HepG2 (cell line): ENCODE measurements at regions not wholly inside any gene's neighbourhood (a gene's known extent, or its start where the extent isn't known, plus 50 kb on each side); places are given as distances from the start of the nearest gene placed in this dataset.
A peak's percentile ranks its signal among the peaks of the same experiment; 100 is the strongest.

Experiments used
- ATAC-seq: fragments of 200-7000 bp; cut with Tn5 transposase; 3 replicates; pipeline ENCODE4 v1.9.1; 2020; ENCODE audit warnings: mild to moderate bottlenecking, moderate library complexity
- BruUV-seq: library from RNA; stranded (reverse); fragments of 400-500 nt; replicated peaks from 2 replicates; lab custom pipeline; 2021; lab: Mats Ljungman, UMichigan
- CTCF ChIA-PET: fragments of 300-600 bp; formaldehyde crosslinking; extraction: SDS; loops from one replicate; lab custom pipeline; 2021; ENCODE audit warnings: low total read pairs, inconsistent platforms, low intra/inter-chr PET ratio; lab: Yijun Ruan, JAX
- POLR2A ChIA-PET: fragments of 350-600 bp; sonication (Branson Sonifier 250); formaldehyde crosslinking; loops from one replicate; lab custom pipeline; 2020; ENCODE audit warnings: antibody characterized with exemption, inconsistent platforms; lab: Yijun Ruan, JAX
- DNase-seq: peaks from one replicate; pipeline ENCODE4 v3.0.0-alpha.2; 2015; ENCODE audit warnings: low spot score
- FAIRE-seq: peaks from 3 replicates; lab custom pipeline; 2011; peaks lifted over from hg19 to GRCh38; lab: Jason Lieb, UNC
- H2AFZ ChIP-seq: one replicate; pipeline ENCODE4 v1.6.1; 2011; ENCODE audit warnings: low read length, inconsistent platforms
- H3K27ac ChIP-seq: fragments of 300-600 bp; 3 replicates; pipeline ENCODE4 v1.8.0; 2011; ENCODE audit warnings: mixed run types, mild to moderate bottlenecking, mixed read lengths, low read length, inconsistent platforms; ENCODE audit not compliant: insufficient read depth; ENCODE audit errors: extremely low read length
- H3K27me3 ChIP-seq, 2 experiments: fragments of 200-600 bp in 1 of 2; 2 replicates in 1 of 2; 3 replicates in 1 of 2; pipeline versions ENCODE4 v1.6.0 to v1.8.0; 2011; ENCODE audit warnings: low read length in 2 of 2, mild to moderate bottlenecking in 2 of 2, moderate library complexity in 2 of 2, inconsistent platforms in 1 of 2; ENCODE audit not compliant: insufficient read depth in 2 of 2, control insufficient read depth in 1 of 2
- H3K36me3 ChIP-seq, 2 experiments: fragments of 200-600 bp in 1 of 2; replicated peaks in 1 of 2; 2 replicates in 1 of 2; 3 replicates in 1 of 2; pipeline versions ENCODE4 v1.5.1 to v1.8.0; 2011; ENCODE audit warnings: low read length in 2 of 2, inconsistent platforms in 1 of 2; ENCODE audit not compliant: insufficient read depth in 2 of 2, control insufficient read depth in 1 of 2
- H3K4me1 ChIP-seq: 2 replicates; pipeline ENCODE4 v1.5.1; 2012; ENCODE audit warnings: low read length, inconsistent platforms; ENCODE audit not compliant: insufficient read depth
- H3K4me2 ChIP-seq: 2 replicates; pipeline ENCODE4 v1.6.0; 2011; ENCODE audit warnings: low read depth, low read length, inconsistent platforms
- H3K4me3 ChIP-seq, 3 experiments: fragments of 200-600 bp in 1 of 3; sonication (generic), shearing (Covaris generic) in 1 of 3; replicated peaks in 1 of 3; 2 replicates each; pipeline ENCODE4 v1.5.1; 2011 to 2016; ENCODE audit warnings: low read length in 3 of 3, inconsistent platforms in 2 of 3, low read depth in 2 of 3, mild to moderate bottlenecking in 2 of 3, control low read depth in 1 of 3, mixed read lengths in 1 of 3; ENCODE audit not compliant: insufficient read depth in 1 of 3
- H3K79me2 ChIP-seq: one replicate; pipeline ENCODE4 v1.6.1; 2011; ENCODE audit warnings: low read length, inconsistent platforms; ENCODE audit not compliant: insufficient read depth
- H3K9ac ChIP-seq: 2 replicates; pipeline ENCODE4 v1.6.0; 2011; ENCODE audit warnings: mild to moderate bottlenecking, low read depth, low read length, inconsistent platforms; ENCODE audit not compliant: insufficient read depth
- H3K9me3 ChIP-seq: 2 replicates; pipeline ENCODE4 v1.5.1; 2012; ENCODE audit warnings: mild to moderate bottlenecking, low read length
- H4K20me1 ChIP-seq: 2 replicates; pipeline ENCODE4 v1.6.0; 2011; ENCODE audit warnings: inconsistent platforms, mild to moderate bottlenecking, low read length, moderate library complexity; ENCODE audit not compliant: insufficient read depth
- DNMT3B ChIP-seq: conservative IDR thresholded peaks from 2 replicates; pipeline ENCODE4 v1.6.1; 2016; ENCODE audit warnings: missing biosample characterization, control low read depth
- ELF1 ChIP-seq: sonication (generic); formaldehyde crosslinking; IDR thresholded peaks from 2 replicates; pipeline ENCODE4 v1.4.0; 2020; ENCODE audit warnings: missing genetic modification reagents
- ELK4 ChIP-seq: sonication (generic); formaldehyde crosslinking; IDR thresholded peaks from 2 replicates; pipeline ENCODE4 v1.9.0; 2021; ENCODE audit warnings: missing genetic modification reagents, borderline replicate concordance
- NFE2L1 ChIP-seq: sonication (generic); formaldehyde crosslinking; IDR thresholded peaks from 2 replicates; pipeline ENCODE4 v1.4.0; 2020; ENCODE audit warnings: missing genetic modification reagents, mild to moderate bottlenecking, borderline replicate concordance
- NPAS2 ChIP-seq: sonication (generic); formaldehyde crosslinking; IDR thresholded peaks from 2 replicates; pipeline ENCODE4 v1.8.0; 2022; ENCODE audit warnings: mild to moderate bottlenecking, missing genetic modification reagents, borderline replicate concordance
- NR1H2 ChIP-seq: sonication (generic); formaldehyde crosslinking; IDR thresholded peaks from 2 replicates; pipeline ENCODE4 v1.8.1; 2022; ENCODE audit warnings: low read depth, missing genetic modification reagents, borderline replicate concordance
- SMAD3 ChIP-seq: sonication (generic); formaldehyde crosslinking; IDR thresholded peaks from 2 replicates; pipeline ENCODE4 v1.4.0; 2020; ENCODE audit warnings: missing genetic modification reagents
- SP4 ChIP-seq: sonication (generic); formaldehyde crosslinking; IDR thresholded peaks from 2 replicates; pipeline ENCODE4 v1.8.1; 2023; ENCODE audit warnings: mild to moderate bottlenecking, missing genetic modification reagents
- ZNF556 ChIP-seq: sonication (generic); formaldehyde crosslinking; IDR thresholded peaks from 2 replicates; pipeline ENCODE4 v1.4.0; 2020; ENCODE audit warnings: mild to moderate bottlenecking, missing genetic modification reagents, borderline replicate concordance
- ZNF567 ChIP-seq: sonication (generic); formaldehyde crosslinking; IDR thresholded peaks from 2 replicates; pipeline ENCODE4 v1.8.1; 2023; ENCODE audit warnings: mild to moderate bottlenecking, missing genetic modification reagents, borderline replicate concordance
- ZNF569 ChIP-seq: sonication (generic); formaldehyde crosslinking; IDR thresholded peaks from 2 replicates; pipeline ENCODE4 v1.5.0; 2020; ENCODE audit warnings: mild to moderate bottlenecking, missing genetic modification reagents, moderate library complexity, borderline replicate concordance
- ZNF75D ChIP-seq: sonication (generic); formaldehyde crosslinking; IDR thresholded peaks from 2 replicates; pipeline ENCODE4 v1.8.1; 2023; ENCODE audit warnings: missing genetic modification reagents, mild to moderate bottlenecking, borderline replicate concordance
- ZSCAN12 ChIP-seq: sonication (generic); formaldehyde crosslinking; IDR thresholded peaks from 2 replicates; pipeline ENCODE4 v1.9.0; 2021; ENCODE audit warnings: mild to moderate bottlenecking, missing genetic modification reagents
- WGBS: methylation state at CpG from one replicate; pipeline ENCODE4 v1.1.6; 2017; ENCODE audit warnings: low lambda C conversion rate; 5-methylcytosine and 5-hydroxymethylcytosine counted together
- in situ Hi-C: cut with HindIII; loops from 2 replicates; pipeline ENCODE4 v1.10.0; 2017; ENCODE audit warnings: low pct_unique_long_range_greater_than_20kb; ENCODE audit not compliant: extremely low pct_ligation_motif_present
- intact Hi-C: fragments of 100-400 bp; cut with micrococcal nuclease; formaldehyde crosslinking; loops from one replicate; pipeline ENCODE4 v1.10.0; 2022; ENCODE audit not compliant: unreplicated experiment

GRCh38 chr6:168956141-168956838 lies 297.4 kb downstream of the THBS2 start:
- Histone ChIP-seq H3K4me2 (no peak overlapping the region), H3K79me2 (no peaks in the 10 kb centered on the region), H3K4me3 (no peak overlapping the region), H3K27me3 (peaks cover 3 to 30% of the 10 kb centered on the region in 2 experiments; a peak in 4 of 5 replicates), H4K20me1 (no peaks in the 10 kb centered on the region), H3K4me1 (no peaks in the 10 kb centered on the region), H3K27ac (no peak overlapping the region), H3K9me3 (no peaks in the 10 kb centered on the region), H3K36me3 (no peaks in the 10 kb centered on the region), H3K9ac (no peak overlapping the region), H2AFZ (no peak overlapping the region)
- WGBS: 3% methylated on average over 7 of the region's 7 CpGs
- FAIRE-seq (no peak), ATAC-seq (peak; percentile 22; the same call in 2 of the 3 replicates), DNase-seq (no peak)
- CTCF ChIA-PET: interaction anchor here (1.5 to 2.8 kb wide), 4 partner anchors 370 to 1573 kb away, joined by 5 to 12 read pairs (median 8); no protein-coding TSS in a partner anchor
- no TSS peak for BruUV-seq
- in situ Hi-C loops (loop anchor here (10.0 to 25.0 kb wide), 2 partner anchors 369 to 731 kb away; no protein-coding TSS in a partner anchor), intact Hi-C loops (loop anchor here (5.0 to 10.0 kb wide), 3 partner anchors 749 to 1576 kb away; partner anchors contain the start of genes C6orf120 and WDR27)
- TF ChIP-seq ZNF556 (CRISPR knock-in tag): no peak
- no peak for TF ChIP-seq ELF1 (CRISPR knock-in tag)
- TF ChIP-seq ZSCAN12: no peak
- TF ChIP-seq ZNF567: no peak
- POLR2A ChIA-PET: no interaction called here

GRCh38 chr6:168953461-168953860 lies 300.2 kb downstream of the THBS2 start:
- Histone ChIP-seq H4K20me1 (no peaks in the 10 kb centered on the region), H3K27ac (no peak overlapping the region), H3K4me1 (no peaks in the 10 kb centered on the region), H3K4me2 (no peak overlapping the region), H3K9ac (no peak overlapping the region), H2AFZ (no peak overlapping the region), H3K27me3 (peaks cover 1 to 30% of the 10 kb centered on the region in 2 experiments), H3K9me3 (no peaks in the 10 kb centered on the region), H3K4me3 (no peak overlapping the region), H3K79me2 (no peaks in the 10 kb centered on the region), H3K36me3 (no peaks in the 10 kb centered on the region)
- CTCF ChIA-PET: no interaction called here
- in situ Hi-C loops (loop anchor here (10.0 to 25.0 kb wide), 2 partner anchors 371 to 734 kb away; no protein-coding TSS in a partner anchor), intact Hi-C loops (loop anchor here (10.0 kb wide), 1 partner anchor 751 kb away; the partner anchor contains the start of genes C6orf120 and WDR27)
- no TSS peak for BruUV-seq
- DNase-seq (no peak), ATAC-seq (no peak), FAIRE-seq (no peak)
- TF ChIP-seq ZNF569: no peak
- no peak for TF ChIP-seq SP4 (CRISPR knock-in tag)
- TF ChIP-seq ELK4 (CRISPR knock-in tag): no peak
- TF ChIP-seq ZNF75D (CRISPR knock-in tag): no peak
- no peak for TF ChIP-seq NPAS2 (CRISPR knock-in tag)
- no peak for TF ChIP-seq NR1H2 (CRISPR knock-in tag)
- TF ChIP-seq NFE2L1 (CRISPR knock-in tag): no peak
- TF ChIP-seq SMAD3: no peak
- TF ChIP-seq DNMT3B: no peak
- 36% methylated on average over 6 of the region's 6 CpGs for WGBS
- POLR2A ChIA-PET: no interaction called here
